Esophagus muscularis mucosa (tissue), 4 donors: ENCODE measurements at regions not wholly inside any gene's neighbourhood (a gene's known extent, or its start where the extent isn't known, plus 50 kb on each side); places are given as distances from the start of the nearest gene placed in this dataset.

Source experiments
- CTCF ChIP-seq, 3 experiments: fragments of 200-600 bp in 2 of 3; fragments of 450-650 bp in 1 of 3; sonication (generic) in 2 of 3; IDR thresholded peaks; one replicate each; pipeline ENCODE4 v1.5.1; 2017 to 2019; ENCODE audit warnings: antibody characterized with exemption in 3 of 3, mild to moderate bottlenecking in 2 of 3, moderate library complexity in 1 of 3
- EP300 ChIP-seq: sonication (generic); formaldehyde crosslinking; IDR thresholded peaks from one replicate; pipeline ENCODE4 v1.6.1; 2017; ENCODE audit warnings: antibody characterized with exemption
- POLR2AphosphoS5 ChIP-seq, 2 donors: sonication (generic); formaldehyde crosslinking; IDR thresholded peaks; one replicate each; pipeline ENCODE4 v1.6.1; 2017; ENCODE audit warnings: antibody characterized with exemption in 2 of 2

- TF ChIP-seq CTCF (IDR thresholded peaks at IDR 0.05): no peak
- TF ChIP-seq EP300: no peak
- TF ChIP-seq POLR2AphosphoS5 (IDR thresholded peaks at IDR 0.05): no peak
Observed at GRCh38 chr17:74063439-74063838, 140.0 kb upstream of the RPL38 start.
